H1 (cell line): ENCODE measurements at regions not wholly inside any gene's neighbourhood (a gene's known extent, or its start where the extent isn't known, plus 50 kb on each side); places are given as distances from the start of the nearest gene placed in this dataset.

Experiments
- CTCF ChIA-PET: fragments of 300-600 bp; sonication (Branson Sonifier 250); formaldehyde crosslinking; loops from one replicate; lab custom pipeline; 2021; ENCODE audit not compliant: partially characterized antibody; lab: Charles Lee
- POLR2A ChIA-PET: fragments of 300-600 bp; sonication (Branson Sonifier 250); formaldehyde crosslinking; loops from one replicate; lab custom pipeline; 2021; ENCODE audit warnings: inconsistent platforms; ENCODE audit not compliant: partially characterized antibody; lab: Charles Lee
- DNase-seq, 2 experiments: peaks; one replicate each; pipeline versions ENCODE4 v3.0.0 to v3.0.0-alpha.2; 2010 to 2022; ENCODE audit warnings: low spot score in 2 of 2, low read depth in 1 of 2, mixed read lengths in 1 of 2
- FAIRE-seq: peaks from 2 replicates; lab custom pipeline; 2011; peaks lifted over from hg19 to GRCh38; lab: Jason Lieb, UNC
- H2AFZ ChIP-seq: 2 replicates; pipeline ENCODE4 v1.8.1; 2012; ENCODE audit warnings: low read length, inconsistent platforms
- H2AK5ac ChIP-seq: 2 replicates; pipeline ENCODE4 v1.6.1; 2013; ENCODE audit warnings: low read depth, low read length
- H2BK120ac ChIP-seq: replicated peaks from 2 replicates; pipeline ENCODE3; 2013; ENCODE audit warnings: low read depth, low read length, inconsistent platforms
- H2BK12ac ChIP-seq: 2 replicates; pipeline ENCODE4 v1.6.1; 2013; ENCODE audit warnings: low read depth, low read length
- H2BK15ac ChIP-seq: 2 replicates; pipeline ENCODE4 v1.6.1; 2013; ENCODE audit warnings: low read length
- H2BK20ac ChIP-seq: 2 replicates; pipeline ENCODE4 v1.6.1; 2013; ENCODE audit warnings: low read length
- H2BK5ac ChIP-seq: 2 replicates; pipeline ENCODE4 v1.6.1; 2013; ENCODE audit warnings: low read depth, low read length
- H3K14ac ChIP-seq: 2 replicates; pipeline ENCODE4 v1.6.1; 2013; ENCODE audit warnings: inconsistent platforms; ENCODE audit not compliant: insufficient read length
- H3K18ac ChIP-seq: 2 replicates; pipeline ENCODE4 v1.6.1; 2013; ENCODE audit warnings: low read length; ENCODE audit errors: extremely low read depth
- H3K23ac ChIP-seq: 2 replicates; pipeline ENCODE4 v1.6.1; 2013; ENCODE audit warnings: inconsistent platforms; ENCODE audit not compliant: insufficient read length
- H3K23me2 ChIP-seq: 2 replicates; pipeline ENCODE4 v1.6.1; 2013; ENCODE audit warnings: low read depth, low read length
- H3K27ac ChIP-seq: 2 replicates; pipeline ENCODE4 v1.6.1; 2011; ENCODE audit warnings: low read depth, low read length, inconsistent platforms
- H3K27me3 ChIP-seq, 4 experiments: replicated peaks in 1 of 4; 1 replicate in 1 of 4; 2 replicates in 3 of 4; pipeline versions ENCODE4 v1.6.1 to v1.8.1; 2011 to 2013; ENCODE audit warnings: low read length in 3 of 4, mild to moderate bottlenecking in 3 of 4, inconsistent platforms in 2 of 4, mixed read lengths in 2 of 4, moderate library complexity in 1 of 4; ENCODE audit not compliant: control insufficient read depth in 3 of 4, insufficient read depth in 3 of 4; ENCODE audit errors: extremely low read depth in 1 of 4
- H3K36me3 ChIP-seq, 4 experiments: 2 replicates each; pipeline versions ENCODE4 v1.6.1 to v1.8.1; 2011 to 2013; ENCODE audit warnings: mild to moderate bottlenecking in 4 of 4, low read length in 3 of 4, moderate library complexity in 2 of 4, control low read depth in 1 of 4, inconsistent platforms in 1 of 4; ENCODE audit not compliant: insufficient read depth in 4 of 4, control insufficient read depth in 2 of 4
- H3K4ac ChIP-seq: replicated peaks from 2 replicates; pipeline ENCODE3; 2013; ENCODE audit warnings: low read length, low read depth, mixed read lengths, inconsistent platforms; ENCODE audit not compliant: insufficient read length
- H3K4me1 ChIP-seq, 4 experiments: replicated peaks in 1 of 4; 1 replicate in 1 of 4; 2 replicates in 3 of 4; pipeline versions ENCODE4 v1.6.1 to v1.8.1; 2011 to 2013; ENCODE audit warnings: low read length in 3 of 4, inconsistent platforms in 2 of 4, mixed read lengths in 1 of 4; ENCODE audit not compliant: insufficient read depth in 4 of 4, control insufficient read depth in 3 of 4
- H3K4me2 ChIP-seq, 2 experiments: 2 replicates each; pipeline versions ENCODE4 v1.6.1 to v1.8.1; 2011 to 2013; ENCODE audit warnings: low read depth in 2 of 2, low read length in 2 of 2, control low read depth in 1 of 2, inconsistent platforms in 1 of 2, mild to moderate bottlenecking in 1 of 2; ENCODE audit not compliant: insufficient read depth in 1 of 2
- H3K4me3 ChIP-seq, 4 experiments: fragments of 200-600, 300-600 bp in 1 of 4; sonication (generic), shearing (Covaris generic), sonication (Bioruptor Twin) in 1 of 4; 2 replicates each; pipeline versions ENCODE4 v1.5.1 to v1.8.1; 2011 to 2016; ENCODE audit warnings: low read length in 4 of 4, low read depth in 3 of 4, control low read depth in 2 of 4, inconsistent platforms in 2 of 4, mild to moderate bottlenecking in 2 of 4, mixed read lengths in 1 of 4, moderate library complexity in 1 of 4; ENCODE audit not compliant: insufficient read depth in 2 of 4; ENCODE audit errors: extremely low read depth in 1 of 4
- H3K56ac ChIP-seq: replicated peaks from 2 replicates; pipeline ENCODE3; 2013; ENCODE audit warnings: low read depth, mild to moderate bottlenecking, mixed read lengths, low read length, inconsistent platforms; ENCODE audit not compliant: insufficient read length
- H3K79me1 ChIP-seq: 2 replicates; pipeline ENCODE4 v1.6.1; 2013; ENCODE audit warnings: low read depth, low read length, control low read depth
- H3K79me2 ChIP-seq, 2 experiments: 2 replicates each; pipeline versions ENCODE4 v1.6.1 to v1.8.1; 2012 to 2013; ENCODE audit warnings: low read length in 2 of 2, mild to moderate bottlenecking in 2 of 2, inconsistent platforms in 1 of 2; ENCODE audit not compliant: insufficient read depth in 2 of 2, control insufficient read depth in 1 of 2
- H3K9ac ChIP-seq, 4 experiments: replicated peaks in 1 of 4; 1 replicate in 1 of 4; 2 replicates in 3 of 4; pipeline versions ENCODE4 v1.6.1 to v1.8.1; 2011 to 2013; ENCODE audit warnings: low read depth in 3 of 4, low read length in 3 of 4, control low read depth in 2 of 4, mild to moderate bottlenecking in 2 of 4, moderate library complexity in 2 of 4, inconsistent platforms in 1 of 4; ENCODE audit errors: extremely low read depth in 1 of 4
- H3K9me3 ChIP-seq, 2 experiments: 2 replicates each; pipeline versions ENCODE4 v1.6.1 to v1.8.1; 2012 to 2013; ENCODE audit warnings: mild to moderate bottlenecking in 2 of 2, moderate library complexity in 2 of 2, control low read depth in 1 of 2, inconsistent platforms in 1 of 2, low read depth in 1 of 2, low read length in 1 of 2, mixed read lengths in 1 of 2; ENCODE audit not compliant: insufficient read depth in 2 of 2
- H4K20me1 ChIP-seq, 2 experiments: replicated peaks in 1 of 2; 2 replicates each; pipeline versions ENCODE3 to v1.8.1; 2011 to 2013; ENCODE audit warnings: inconsistent platforms in 2 of 2, low read length in 2 of 2, mild to moderate bottlenecking in 1 of 2; ENCODE audit not compliant: insufficient read depth in 2 of 2, control insufficient read depth in 1 of 2
- H4K5ac ChIP-seq: 2 replicates; pipeline ENCODE4 v1.6.1; 2013; ENCODE audit warnings: low read length, low read depth, mixed read lengths, inconsistent platforms; ENCODE audit not compliant: insufficient read length
- H4K8ac ChIP-seq: 2 replicates; pipeline ENCODE4 v1.8.0; 2013; ENCODE audit warnings: mild to moderate bottlenecking, moderate library complexity, low read length, inconsistent platforms; ENCODE audit not compliant: insufficient read depth; ENCODE audit errors: extremely low read depth
- H4K91ac ChIP-seq: replicated peaks from 2 replicates; pipeline ENCODE3; 2013; ENCODE audit warnings: low read length, mixed read lengths, inconsistent platforms; ENCODE audit not compliant: insufficient read length
- MAX ChIP-seq: IDR thresholded peaks from 2 replicates; pipeline ENCODE4 v1.6.1; 2012; ENCODE audit warnings: inconsistent platforms
- ZNF274 ChIP-seq: IDR thresholded peaks from 2 replicates; pipeline ENCODE4 v1.7.0; 2012; ENCODE audit warnings: low read length, borderline replicate concordance; ENCODE audit errors: extremely low read depth
- WGBS, 2 experiments: shearing (Covaris generic) in 1 of 2; methylation state at CpG; one replicate each; pipeline versions ENCODE4 v1.1.6 to v1.1.7; 2013 to 2015; ENCODE audit warnings: low lambda C conversion rate in 2 of 2, mixed read lengths in 2 of 2, inconsistent platforms in 1 of 2, low coverage in 1 of 2, missing lambda C conversion rate in 1 of 2; ENCODE audit not compliant: insufficient replicate concordance in 2 of 2, insufficient coverage in 1 of 2, insufficient read length in 1 of 2; ENCODE audit errors: extremely low coverage in 1 of 2, missing lambda C conversion rate in 1 of 2; 5-methylcytosine and 5-hydroxymethylcytosine counted together

- Histone ChIP-seq H3K36me3 (no peaks in the 10 kb centered on the region), H3K9ac (no peak overlapping the region), H2AFZ (no peak overlapping the region), H2BK15ac (no peak overlapping the region), H3K4me3 (no peak overlapping the region), H3K23ac (no peak overlapping the region), H4K5ac (no peak overlapping the region), H3K23me2 (no peaks in the 10 kb centered on the region), H2AK5ac (no peak overlapping the region), H4K91ac (no peak overlapping the region), H3K79me1 (no peaks in the 10 kb centered on the region), H3K14ac (no peak overlapping the region), H4K20me1 (no peaks in the 10 kb centered on the region), H3K56ac (no peak overlapping the region), H4K8ac (no peak overlapping the region), H2BK120ac (no peak overlapping the region), H3K79me2 (no peaks in the 10 kb centered on the region), H3K27ac (no peak overlapping the region), H2BK20ac (no peak overlapping the region), H3K4me1 (no peaks in the 10 kb centered on the region), H3K4me2 (no peak overlapping the region), H2BK12ac (no peak overlapping the region), H2BK5ac (no peak overlapping the region), H3K4ac (no peak overlapping the region), H3K9me3 (peaks cover 7 to 10% of the 10 kb centered on the region in 2 experiments; a peak in 2 of 4 replicates), H3K18ac (no peak overlapping the region), H3K27me3 (no peaks in the 10 kb centered on the region)
- ChIA-PET POLR2A (no interaction called here), CTCF (interaction anchor here (0.8 kb wide), 1 partner anchor 12 kb away, joined by 4 read pairs; no protein-coding TSS in a partner anchor)
- TF ChIP-seq ZNF274: no peak
- TF ChIP-seq MAX: no peak
- WGBS, 2 experiments: 98% methylated on average over 8 of the region's 14 CpGs; no CpG with 5 or more reads in 1 of the 2 experiments
- FAIRE-seq (no peak), DNase-seq (no peak)
These were observed 593.4 kb downstream of the GABRG1 start for GRCh38 chr4:45530498-45530897.
